GM19467 (cell line): ENCODE measurements at regions not wholly inside any gene's neighbourhood (a gene's known extent, or its start where the extent isn't known, plus 50 kb on each side); places are given as distances from the start of the nearest gene placed in this dataset.

Experiments used
- ATAC-seq: cut with Tn5 transposase; IDR thresholded peaks from one replicate; pipeline ENCODE4 v1.9.1; 2021; ENCODE audit warnings: mild to moderate bottlenecking, moderate library complexity; ENCODE audit not compliant: unreplicated experiment

DNA sequence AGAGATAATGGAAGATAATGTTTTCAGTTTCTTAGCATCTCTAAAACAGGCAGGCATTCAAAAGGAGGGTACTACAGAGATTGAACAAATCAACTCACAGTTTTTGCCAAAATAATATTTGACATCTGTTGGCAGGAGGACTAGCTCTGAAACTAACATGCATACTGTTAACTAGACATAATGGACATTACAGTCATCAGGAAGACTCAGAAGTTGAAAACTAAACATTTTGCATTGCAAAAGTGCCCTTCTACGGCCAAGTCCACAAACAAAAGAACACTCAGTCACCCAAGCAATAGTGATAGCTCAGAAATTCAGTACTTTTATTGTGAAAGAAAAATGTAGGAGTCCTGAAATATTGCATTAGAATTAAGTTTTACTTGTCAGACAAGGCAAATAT lies 399.0 kb downstream of the HGF start:
- no peak for ATAC-seq

DNA sequence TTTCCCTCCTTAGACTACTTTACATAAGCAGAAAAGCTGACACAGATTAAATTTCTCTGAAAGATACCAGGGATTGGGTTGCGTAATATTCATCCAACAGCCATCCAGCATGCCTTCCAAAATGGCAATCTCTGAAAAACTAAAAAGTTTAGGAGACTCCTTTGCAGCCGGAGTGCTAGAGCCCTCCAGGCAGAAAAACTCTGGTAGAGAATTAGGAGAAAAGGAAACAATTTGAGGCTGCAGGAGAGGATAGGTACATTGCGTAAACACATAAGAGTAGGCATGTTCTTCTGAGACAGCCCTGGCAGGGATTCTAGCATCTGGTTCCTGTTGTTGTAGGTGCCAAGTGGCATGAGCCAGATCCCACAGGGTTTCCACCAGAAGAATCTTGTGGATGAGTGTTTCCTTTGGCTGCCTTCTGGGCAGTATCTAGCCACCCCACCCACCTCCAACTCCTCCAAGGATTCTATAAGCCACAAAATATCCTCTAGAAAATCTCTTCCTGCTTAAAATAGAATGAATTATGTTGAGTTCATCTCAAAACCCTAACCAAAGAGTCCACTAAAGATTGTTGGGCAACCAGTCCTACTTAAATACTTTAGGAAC lies 402.4 kb downstream of the HGF start:
- ATAC-seq, result no peak

DNA sequence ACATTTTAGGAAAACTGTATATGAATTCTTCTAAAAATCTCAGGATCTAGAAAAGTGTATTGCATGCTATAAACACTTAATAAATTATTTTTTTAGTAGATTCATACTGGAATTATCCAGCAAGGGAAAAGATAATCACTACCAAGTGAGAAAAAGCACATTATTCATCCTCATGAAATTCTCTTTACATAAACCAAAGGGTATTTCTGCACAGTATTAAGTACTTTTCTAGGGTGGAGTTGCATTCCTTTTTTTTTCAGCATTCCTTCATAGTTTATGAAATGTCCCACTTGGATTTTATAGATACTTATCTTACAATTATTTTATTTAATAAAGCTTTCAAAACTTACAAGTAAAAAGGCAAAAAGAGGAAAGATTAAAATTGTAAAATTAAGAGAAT lies 403.3 kb downstream of the HGF start:
- ATAC-seq, result no peak

DNA sequence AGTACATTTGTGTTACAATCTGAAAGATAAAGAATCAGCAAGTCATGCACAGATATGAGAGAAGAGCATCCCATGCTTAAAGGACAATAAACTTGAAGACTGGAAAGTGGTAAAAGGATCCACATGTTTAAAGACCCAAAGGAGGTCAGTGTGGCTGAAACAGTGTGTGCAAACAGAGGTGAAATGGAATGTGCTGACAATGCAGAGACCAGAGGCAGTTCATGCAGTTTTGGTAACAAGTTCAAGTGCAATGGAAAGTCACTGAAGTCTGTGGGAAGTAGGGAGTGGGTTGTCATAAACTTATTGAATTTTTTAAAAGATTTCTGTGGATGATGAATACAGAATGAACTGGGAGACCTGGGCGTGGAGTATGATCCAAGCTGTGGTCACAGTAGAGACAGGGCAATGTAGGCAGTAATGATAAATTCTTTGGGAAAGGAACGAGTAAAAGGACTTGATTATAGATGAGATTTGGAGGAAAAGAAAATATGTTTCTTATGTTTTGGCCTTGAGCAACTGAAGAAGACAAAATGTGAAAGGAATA lies 408.0 kb downstream of the HGF start:
- no peak for ATAC-seq

DNA sequence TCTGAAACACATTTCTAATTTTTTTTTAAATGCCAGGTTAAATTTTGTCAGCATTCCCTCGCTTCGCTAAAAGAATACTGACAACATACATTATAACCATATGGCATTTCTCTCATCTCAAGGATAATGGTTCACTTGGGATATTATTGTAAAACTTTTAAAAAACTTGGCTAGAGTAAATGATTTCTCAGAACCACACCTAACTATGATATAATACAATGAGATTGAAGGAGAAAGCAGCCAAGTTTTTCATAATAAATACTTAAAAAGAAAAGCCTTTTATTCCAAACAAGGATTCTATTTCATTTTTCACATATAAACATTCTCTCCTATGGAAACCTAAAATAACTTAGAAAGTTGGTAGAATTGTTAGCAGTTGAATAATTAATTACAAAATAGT lies 413.9 kb downstream of the HGF start:
- no peak for ATAC-seq

DNA sequence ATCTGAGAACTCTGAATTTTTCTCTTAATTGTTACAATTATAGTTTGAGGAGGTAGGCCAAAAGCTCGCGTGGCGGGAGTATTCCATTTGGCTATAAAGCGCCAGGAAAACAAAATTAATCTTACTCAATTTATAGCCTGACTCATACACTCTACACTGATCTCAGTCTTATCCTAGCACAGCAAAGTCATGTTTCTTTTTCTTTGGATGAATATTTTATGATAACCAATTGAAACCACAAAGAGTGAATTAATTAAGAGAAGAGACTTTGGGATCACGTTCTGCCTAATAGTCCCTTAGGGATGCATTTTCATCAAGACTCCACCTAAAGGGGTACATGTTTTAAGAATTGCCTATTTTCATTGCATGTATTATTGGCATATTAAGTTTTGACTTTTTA lies 420.8 kb downstream of the HGF start:
- no peak for ATAC-seq

DNA sequence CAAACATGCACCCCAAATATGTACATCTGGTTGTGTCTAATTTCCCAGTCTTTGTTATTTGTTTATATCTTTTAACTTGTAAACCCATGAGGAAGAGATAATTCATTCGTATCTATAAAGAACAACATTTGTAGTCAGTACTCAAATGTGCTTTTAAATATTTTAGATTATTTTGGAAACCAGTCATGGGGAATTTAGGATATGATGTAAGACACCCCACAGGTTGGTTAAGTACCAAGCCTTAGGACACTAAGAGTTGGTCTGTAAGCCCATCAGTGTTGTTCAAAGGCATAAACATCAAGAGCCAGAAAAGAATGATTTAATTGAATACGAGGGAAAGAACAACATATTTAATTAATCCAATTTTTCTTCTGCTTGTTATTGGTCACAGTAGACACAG lies 421.1 kb upstream of the SEMA3C start:
- ATAC-seq, result no peak

DNA sequence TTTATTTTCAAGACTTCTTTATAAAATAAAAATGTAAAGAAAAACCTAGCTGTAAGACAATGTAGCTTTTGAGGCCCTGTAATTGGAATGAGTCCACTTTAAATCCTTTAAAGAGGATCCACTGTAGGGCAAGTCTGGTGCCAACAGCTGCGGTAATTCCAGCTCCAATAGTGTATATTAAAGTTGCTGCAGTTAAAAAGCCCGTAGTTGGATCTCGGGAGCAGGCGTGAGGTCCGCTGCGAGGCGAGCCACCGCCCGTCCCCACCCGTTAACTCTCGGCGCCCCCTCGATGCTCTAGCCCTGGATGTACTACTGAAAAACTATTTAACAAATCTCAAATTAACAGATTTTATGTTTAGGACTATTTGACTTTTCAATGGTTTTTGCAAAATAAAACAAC lies 414.7 kb upstream of the SEMA3C start:
- ATAC-seq, result no peak

DNA sequence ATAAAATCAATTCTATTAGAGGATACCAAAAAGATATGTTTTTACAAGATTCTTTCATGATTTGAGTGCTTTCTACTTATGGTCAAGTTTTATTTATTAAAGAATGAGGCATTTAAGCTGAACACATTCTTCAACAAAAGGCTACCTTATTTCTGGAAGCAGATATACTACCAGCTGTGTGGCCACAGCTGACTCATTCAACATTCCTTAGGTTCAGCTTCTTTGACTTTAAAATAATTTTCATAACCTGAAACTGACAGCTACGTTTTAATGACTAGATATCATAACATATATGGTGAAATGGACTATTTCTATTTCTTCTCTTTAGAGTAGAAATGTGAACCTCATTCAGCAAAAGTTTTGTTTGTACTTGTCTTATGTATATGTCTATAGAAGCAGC lies 414.2 kb upstream of the SEMA3C start:
- no peak for ATAC-seq

DNA sequence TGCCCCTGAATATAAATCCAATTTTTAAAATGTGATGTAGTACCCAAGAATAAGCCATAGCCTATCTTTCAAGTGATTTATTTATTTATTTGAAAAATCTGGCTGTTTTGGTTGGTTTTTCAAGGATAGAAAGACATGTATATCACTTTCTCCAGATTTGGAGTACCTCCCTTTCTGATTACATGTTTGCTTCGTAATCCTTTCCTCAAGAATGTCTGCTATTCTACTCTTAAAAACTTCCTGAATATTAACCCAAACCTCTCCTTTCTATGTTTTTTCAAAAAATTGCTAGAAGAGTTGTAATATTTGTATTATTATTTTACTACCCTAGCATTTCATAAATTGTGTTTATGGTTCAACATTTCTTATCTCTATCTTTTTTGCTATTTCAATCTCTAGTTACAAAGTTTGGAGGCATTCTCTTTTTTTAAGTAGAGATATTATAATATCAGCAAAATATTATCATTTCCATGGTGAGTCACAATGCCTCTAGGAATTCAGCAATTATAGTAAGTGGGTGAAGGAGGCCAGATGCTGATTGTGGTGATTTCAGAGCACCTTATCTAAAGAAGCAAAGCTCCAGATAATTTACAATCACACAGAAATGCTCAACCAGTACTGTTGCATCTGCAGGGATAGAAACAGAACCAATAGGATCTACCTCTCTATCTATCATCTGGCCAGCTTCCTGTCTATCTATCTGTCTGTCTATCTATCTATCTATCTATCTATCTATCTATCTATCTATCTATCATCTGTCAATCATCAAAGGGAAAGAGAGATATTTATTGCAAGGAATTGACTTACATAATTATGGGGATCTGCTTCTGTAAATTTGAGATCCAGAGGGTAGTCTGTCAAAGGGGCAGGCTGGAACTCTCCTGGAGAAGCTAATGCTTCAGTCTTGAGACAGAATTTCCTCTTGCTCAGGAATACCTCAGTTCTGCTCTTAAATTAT lies 412.5 kb upstream of the SEMA3C start:
- no peak for ATAC-seq

DNA sequence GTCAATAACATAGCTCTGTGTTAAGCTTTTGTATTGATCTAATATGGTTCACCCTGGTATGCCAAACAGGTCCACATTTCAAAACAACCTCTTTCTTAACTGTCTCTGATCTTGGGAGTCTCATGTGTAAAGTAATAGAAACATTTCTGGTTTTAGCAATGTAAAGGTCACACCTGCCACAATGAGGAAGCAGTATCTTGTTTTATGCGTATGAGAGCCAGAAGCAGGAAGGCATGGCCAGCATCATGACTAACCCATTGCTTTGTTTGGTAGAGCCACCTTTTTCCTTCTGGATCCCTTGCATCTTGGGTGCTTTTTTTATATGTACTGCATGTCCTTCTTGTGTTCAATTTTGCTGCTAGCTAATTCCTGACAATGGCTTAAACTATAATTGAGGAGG lies 411.3 kb upstream of the SEMA3C start:
- no peak for ATAC-seq

DNA sequence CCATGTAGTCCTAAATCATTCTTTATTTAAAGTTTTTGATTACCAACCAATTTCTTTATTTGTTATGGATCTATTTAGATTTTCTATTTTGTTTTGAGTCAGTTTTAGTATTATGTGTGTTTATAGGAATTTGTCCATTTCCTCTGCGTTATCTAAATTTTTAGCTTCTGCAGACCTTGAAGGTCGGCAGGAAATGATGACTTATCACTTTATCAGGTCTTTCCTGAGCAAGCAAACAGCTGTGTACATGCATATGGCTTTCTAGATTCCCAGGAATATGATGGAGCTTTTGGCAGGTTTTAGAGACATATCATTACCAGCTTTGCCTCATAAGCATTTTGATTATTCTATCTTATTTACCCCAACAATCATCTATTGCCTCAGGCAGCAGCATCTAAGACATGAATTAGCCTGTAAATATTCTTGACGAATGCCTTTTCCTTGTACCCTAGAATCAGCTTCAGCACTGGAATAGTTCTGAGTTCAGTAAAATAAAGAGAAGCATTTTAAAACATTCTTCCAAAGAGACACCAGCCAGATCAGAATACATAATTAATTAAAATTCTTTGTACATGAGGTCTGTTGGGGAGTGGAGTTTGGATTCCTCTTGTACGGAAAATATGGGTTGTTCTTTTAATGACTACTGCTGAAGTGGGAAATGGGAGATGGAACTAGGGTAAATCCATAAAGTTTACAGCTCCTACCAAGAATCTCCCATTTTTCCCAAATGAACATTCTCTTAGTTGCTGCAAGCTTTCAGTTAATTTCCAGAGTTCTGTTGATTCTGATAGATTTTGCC lies 408.8 kb upstream of the SEMA3C start:
- ATAC-seq, result no peak

DNA sequence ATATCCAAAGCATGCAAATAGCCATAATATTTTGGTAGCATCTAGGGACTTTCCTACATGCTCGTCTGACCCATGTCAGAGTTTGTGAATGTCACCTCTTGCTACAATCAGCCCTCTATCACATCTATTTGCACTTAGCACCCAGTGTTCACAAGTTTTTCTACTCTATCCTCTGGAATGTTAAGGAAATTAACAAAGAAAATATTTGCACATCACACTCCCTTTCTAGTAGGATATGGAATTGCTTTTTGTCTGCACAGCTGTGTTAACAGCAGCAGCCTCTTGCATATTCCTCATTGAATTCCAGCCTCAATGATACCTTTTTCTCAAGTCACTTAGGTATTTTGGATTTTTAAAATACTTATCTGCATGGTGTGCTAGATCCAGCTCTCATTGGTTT lies 403.1 kb upstream of the SEMA3C start:
- ATAC-seq, result no peak

DNA sequence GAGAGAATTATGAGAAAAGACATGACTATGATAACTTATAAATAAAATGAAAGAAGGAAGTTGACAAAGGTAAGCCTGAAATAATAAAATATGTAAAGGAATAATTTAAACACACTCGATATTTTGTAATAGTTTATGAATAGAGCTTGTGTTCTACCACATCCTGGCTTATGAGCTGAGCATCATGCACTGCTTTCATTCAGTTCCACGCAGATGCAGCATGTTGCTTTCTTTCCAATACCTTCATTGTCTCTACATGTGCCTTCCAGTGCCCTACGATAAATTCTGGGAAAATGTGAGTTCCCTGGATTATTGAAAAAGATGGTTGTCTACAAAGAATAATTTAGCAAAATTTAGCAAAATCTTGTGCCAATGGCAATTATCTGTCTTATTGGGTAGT lies 398.9 kb upstream of the SEMA3C start:
- no peak for ATAC-seq

DNA sequence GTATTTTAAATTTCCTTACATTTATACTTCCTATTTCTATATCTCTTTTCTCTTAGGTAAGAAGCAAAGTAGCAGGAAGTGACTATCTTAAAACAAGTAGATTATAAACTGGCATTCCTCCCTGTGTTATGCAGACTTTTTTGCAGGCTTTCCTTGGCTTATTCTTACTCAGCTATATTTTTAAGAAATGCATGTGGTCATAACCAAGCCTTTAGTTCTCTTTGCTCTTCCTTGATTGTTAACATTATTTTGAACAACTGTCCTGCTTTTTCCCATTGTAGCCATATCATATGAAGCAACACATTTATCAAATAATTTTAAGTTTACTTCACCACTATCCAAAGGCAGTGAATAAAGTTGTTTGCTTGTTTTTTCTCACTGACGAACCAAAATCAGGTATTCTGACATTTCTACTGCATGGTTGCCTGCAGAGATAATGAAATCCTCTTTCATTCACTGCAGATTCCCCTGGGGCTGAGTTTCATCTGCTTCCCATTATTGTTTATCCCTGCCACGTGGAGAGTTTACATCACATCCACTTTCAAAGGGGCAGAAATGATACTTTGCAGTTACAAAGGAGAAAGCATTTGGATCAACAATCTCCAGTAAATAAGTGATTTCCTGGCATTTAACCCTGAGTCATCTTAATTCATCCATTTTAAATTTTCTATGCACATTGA lies 389.9 kb upstream of the SEMA3C start:
- no peak for ATAC-seq

DNA sequence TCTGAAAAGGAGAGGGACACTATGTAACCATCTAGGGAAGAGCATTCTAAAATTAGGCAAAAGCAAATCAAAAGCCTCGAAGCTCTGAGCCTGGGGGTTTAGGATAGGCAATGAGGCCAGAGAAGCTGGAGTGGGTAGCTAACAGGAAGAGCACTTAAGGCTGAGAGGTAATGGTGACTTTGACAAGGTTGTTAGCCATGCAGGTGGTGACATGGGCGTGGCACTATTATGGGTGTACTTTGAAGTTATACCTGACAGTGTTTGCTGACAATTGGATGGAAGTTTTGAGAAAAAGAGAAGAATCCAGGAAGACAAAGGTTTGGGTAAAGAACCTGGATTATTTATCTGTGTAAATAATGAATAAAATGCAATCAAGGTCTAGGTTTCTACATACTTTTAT lies 383.0 kb upstream of the SEMA3C start:
- ATAC-seq, result no peak

DNA sequence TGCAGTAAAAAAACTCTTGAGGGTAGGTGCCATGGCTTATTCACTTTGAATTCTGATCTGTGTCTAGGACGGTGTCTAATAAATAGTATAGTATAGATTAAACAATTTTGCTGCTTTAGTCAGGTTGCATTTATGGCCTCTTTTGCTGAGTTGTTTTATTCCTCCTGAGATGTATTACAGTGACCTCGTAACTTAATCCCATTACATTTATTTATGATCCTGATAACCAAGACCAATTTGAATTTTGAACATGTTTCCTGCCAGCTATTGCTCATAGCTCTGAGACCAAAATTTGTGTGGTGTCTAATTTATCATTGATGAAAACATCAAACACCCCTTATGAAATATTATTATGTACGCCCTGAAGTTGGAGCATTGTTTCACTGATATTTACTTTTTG lies 381.9 kb upstream of the SEMA3C start:
- no peak for ATAC-seq

DNA sequence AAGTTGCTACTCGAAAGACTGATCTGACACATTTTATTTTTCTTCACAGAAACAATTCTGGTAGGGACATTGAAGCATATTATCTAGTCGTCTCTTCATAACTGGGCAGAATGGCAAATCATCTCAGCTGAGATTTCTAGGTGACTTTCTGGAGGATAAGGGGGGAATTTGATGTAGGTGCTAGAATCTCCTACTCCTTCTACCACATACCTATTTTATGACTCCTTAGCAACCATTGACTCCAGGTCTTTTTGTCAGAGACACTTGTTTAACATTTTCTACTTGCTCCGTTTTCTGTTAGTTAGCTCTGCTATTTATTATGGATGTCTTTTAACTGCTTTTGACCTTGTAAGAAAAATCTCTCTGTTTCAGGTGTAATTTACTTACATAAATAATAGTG lies 380.9 kb upstream of the SEMA3C start:
- no peak for ATAC-seq

DNA sequence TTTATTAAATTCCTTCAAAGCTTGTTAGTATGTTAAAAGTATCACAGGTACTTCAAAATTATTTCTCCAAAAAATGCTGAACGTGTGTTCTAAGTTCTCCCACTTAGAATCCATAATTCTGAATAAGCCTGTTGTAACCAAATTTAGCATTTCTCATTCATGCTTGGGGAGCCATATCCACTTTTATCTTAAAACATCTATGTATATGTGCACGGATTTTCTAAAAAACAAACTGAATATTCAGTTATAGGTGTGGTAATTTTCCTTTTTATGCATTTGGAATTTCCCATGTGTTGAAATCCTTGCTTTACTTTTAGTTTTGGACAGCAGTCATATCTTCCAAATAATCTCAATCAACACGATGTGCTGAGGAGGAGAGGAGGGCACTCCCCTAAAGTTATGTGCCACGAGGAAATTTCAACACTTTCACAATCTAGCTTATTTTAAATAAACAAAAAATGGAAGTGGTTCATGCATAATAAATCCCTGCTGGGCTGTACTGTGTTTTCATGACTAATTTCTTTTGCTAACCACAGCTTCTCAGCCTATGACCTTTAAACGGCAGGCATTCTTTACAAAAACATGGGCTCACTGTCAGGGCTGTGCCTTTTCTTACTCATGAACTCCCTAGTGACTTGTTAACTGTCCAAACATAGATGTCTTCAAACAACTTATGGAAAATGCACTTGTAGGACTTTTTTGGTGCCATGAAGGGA lies 380.3 kb upstream of the SEMA3C start:
- ATAC-seq, result no peak

DNA sequence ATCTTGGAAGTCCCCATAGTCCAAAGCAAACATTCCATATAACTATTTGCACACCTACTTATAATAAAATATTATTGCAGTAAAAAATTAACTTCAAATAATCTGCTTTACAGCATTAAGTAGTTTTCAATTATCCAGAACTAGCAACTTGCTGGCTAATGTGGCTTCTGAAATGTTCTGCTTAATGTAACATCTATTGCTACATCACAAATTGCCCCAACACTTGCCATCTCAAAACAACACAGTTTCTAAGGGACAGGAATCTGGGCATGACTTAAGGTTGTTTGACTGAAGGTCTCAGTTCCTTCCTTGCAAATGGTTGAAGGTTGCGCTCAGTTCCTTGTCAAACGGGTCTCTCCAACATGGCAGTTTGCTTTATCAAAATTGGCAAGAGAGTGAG lies 378.5 kb upstream of the SEMA3C start:
- no peak for ATAC-seq
